IPS-18a (cell line): ENCODE measurements at regions not wholly inside any gene's neighbourhood (a gene's known extent, or its start where the extent isn't known, plus 50 kb on each side); places are given as distances from the start of the nearest gene placed in this dataset.

Experiments
- H3K27ac ChIP-seq: one replicate; pipeline ENCODE4 v1.5.1; 2013; ENCODE audit warnings: low read length
- H3K27me3 ChIP-seq: one replicate; pipeline ENCODE4 v1.6.1; 2013; ENCODE audit warnings: mild to moderate bottlenecking, low read length; ENCODE audit not compliant: control insufficient read depth, insufficient read depth
- H3K36me3 ChIP-seq: one replicate; pipeline ENCODE4 v1.6.1; 2013; ENCODE audit warnings: low read depth, low read length; ENCODE audit not compliant: control insufficient read depth
- H3K4me1 ChIP-seq: one replicate; pipeline ENCODE4 v1.6.1; 2013; ENCODE audit warnings: low read depth, low read length; ENCODE audit not compliant: control insufficient read depth
- H3K4me3 ChIP-seq: one replicate; pipeline ENCODE4 v1.5.1; 2013; ENCODE audit warnings: low read length
- H3K9ac ChIP-seq: one replicate; pipeline ENCODE4 v1.6.1; 2013; ENCODE audit warnings: mild to moderate bottlenecking, low read length, moderate library complexity
- H3K9me3 ChIP-seq: one replicate; pipeline ENCODE4 v1.6.1; 2013; ENCODE audit warnings: low read depth, low read length; ENCODE audit not compliant: control insufficient read depth

- Histone ChIP-seq H3K27ac (no peak overlapping the region), H3K27me3 (no peaks in the 10 kb centered on the region), H3K9ac (no peak overlapping the region), H3K36me3 (no peaks in the 10 kb centered on the region), H3K4me1 (no peaks in the 10 kb centered on the region), H3K9me3 (no peaks in the 10 kb centered on the region), H3K4me3 (no peak overlapping the region)
Observed at GRCh38 chr6:79431537-79431933, 105.7 kb downstream of the LCA5 start.

- H3K27ac ChIP-seq, result no peak overlapping the region
- H3K27me3 ChIP-seq, result no peaks in the 10 kb centered on the region
- H3K9me3 ChIP-seq, result no peaks in the 10 kb centered on the region
- no peaks in the 10 kb centered on the region for H3K4me1 ChIP-seq
- H3K4me3 ChIP-seq, result no peak overlapping the region
- no peaks in the 10 kb centered on the region for H3K36me3 ChIP-seq
- H3K9ac ChIP-seq, result no peak overlapping the region
Observed at GRCh38 chr6:79430913-79431536, 106.2 kb downstream of the LCA5 start.

DNA sequence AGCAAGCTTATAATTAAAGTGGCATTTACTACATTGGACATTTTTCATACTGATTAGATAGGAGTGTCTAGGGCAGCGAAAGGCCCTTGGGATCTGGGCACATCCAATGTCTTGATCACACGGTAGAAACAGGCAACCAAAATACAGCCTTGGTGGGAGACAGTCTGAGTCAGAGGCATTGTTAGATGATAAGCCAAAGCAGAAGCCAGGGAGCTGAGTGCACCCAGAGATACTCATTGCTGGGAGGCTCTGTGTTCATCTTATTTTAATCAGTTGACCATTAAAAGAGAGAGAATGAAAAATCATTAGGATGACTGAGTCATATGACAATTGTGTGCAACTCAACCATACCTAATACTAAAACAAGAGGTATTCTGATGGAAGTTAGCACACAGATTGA is 109.5 kb downstream of the LCA5 start:
- Histone ChIP-seq H3K27me3 (no peaks in the 10 kb centered on the region), H3K4me1 (no peaks in the 10 kb centered on the region), H3K4me3 (no peak overlapping the region), H3K27ac (no peak overlapping the region), H3K9ac (no peak overlapping the region), H3K9me3 (no peaks in the 10 kb centered on the region), H3K36me3 (no peaks in the 10 kb centered on the region)

DNA sequence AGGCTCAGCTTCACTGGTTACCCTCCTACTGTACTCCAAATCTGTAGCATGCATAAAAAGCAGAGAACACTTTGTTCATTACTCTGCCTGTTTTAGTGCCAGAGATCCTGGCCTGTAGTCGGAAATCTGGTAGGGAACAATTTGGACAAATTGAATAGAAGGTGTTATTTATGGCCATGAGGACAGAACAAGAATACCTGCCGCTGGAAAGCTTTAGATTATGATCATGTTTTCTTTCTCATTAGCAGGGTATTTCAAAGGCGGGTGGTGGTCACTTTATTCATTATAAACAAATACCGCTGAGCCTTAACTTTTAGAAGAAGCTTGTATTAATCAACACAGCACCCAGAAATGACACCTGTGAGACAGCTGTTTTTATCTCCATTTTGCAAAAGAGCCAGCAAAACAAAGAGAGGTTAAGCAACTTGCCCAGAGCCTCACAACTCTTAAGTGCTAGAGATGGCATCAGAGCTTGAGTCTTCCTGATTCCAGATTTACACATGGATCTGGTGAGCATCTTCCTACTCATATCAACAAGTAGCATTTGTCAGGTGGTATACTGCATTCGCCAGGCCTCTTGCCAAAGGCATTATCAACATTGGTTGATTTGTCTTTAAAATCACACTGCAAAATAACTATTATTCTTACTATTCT is 110.5 kb downstream of the LCA5 start:
- H3K9ac ChIP-seq, result no peak overlapping the region
- H3K4me1 ChIP-seq, result no peaks in the 10 kb centered on the region
- H3K4me3 ChIP-seq, result no peak overlapping the region
- H3K27ac ChIP-seq, result no peak overlapping the region
- no peaks in the 10 kb centered on the region for H3K27me3 ChIP-seq
- H3K36me3 ChIP-seq, result no peaks in the 10 kb centered on the region
- no peaks in the 10 kb centered on the region for H3K9me3 ChIP-seq

GRCh38 chr6:79425589-79426311 is 111.5 kb downstream of the LCA5 start:
- no peaks in the 10 kb centered on the region for H3K36me3 ChIP-seq
- no peak overlapping the region for H3K4me3 ChIP-seq
- H3K27ac ChIP-seq, result no peak overlapping the region
- H3K4me1 ChIP-seq, result no peaks in the 10 kb centered on the region
- no peak overlapping the region for H3K9ac ChIP-seq
- no peaks in the 10 kb centered on the region for H3K27me3 ChIP-seq
- H3K9me3 ChIP-seq, result no peaks in the 10 kb centered on the region

DNA sequence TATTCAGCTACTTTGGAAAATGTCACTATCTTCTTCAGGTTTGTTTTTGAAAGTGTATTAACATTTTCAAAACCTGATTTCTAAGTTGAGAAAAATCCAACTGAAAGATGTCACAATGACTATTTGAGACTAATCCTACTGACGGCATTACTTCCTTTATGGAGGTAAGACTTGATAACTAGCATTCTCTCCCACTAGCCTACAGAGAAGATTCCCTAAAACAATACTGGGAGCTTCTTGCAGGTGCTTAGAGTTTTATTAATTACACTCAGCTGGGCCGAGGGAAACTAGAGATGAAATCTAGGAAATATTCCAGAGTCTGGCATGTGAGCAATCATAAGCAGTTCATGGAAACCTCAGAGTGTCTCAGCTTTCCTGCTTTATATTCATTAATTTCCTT is 114.0 kb downstream of the LCA5 start:
- H3K9me3 ChIP-seq, result no peaks in the 10 kb centered on the region
- no peak overlapping the region for H3K9ac ChIP-seq
- H3K4me3 ChIP-seq, result no peak overlapping the region
- no peaks in the 10 kb centered on the region for H3K36me3 ChIP-seq
- H3K27ac ChIP-seq, result no peak overlapping the region
- H3K4me1 ChIP-seq, result no peaks in the 10 kb centered on the region
- H3K27me3 ChIP-seq, result no peaks in the 10 kb centered on the region

- Histone ChIP-seq H3K9ac (no peak overlapping the region), H3K27me3 (no peaks in the 10 kb centered on the region), H3K9me3 (no peaks in the 10 kb centered on the region), H3K36me3 (no peaks in the 10 kb centered on the region), H3K4me3 (no peak overlapping the region), H3K4me1 (no peaks in the 10 kb centered on the region), H3K27ac (no peak overlapping the region)
Observed at GRCh38 chr6:79422666-79423065, 114.6 kb downstream of the LCA5 start.

- no peaks in the 10 kb centered on the region for H3K9me3 ChIP-seq
- no peak overlapping the region for H3K27ac ChIP-seq
- H3K4me1 ChIP-seq, result no peaks in the 10 kb centered on the region
- no peak overlapping the region for H3K4me3 ChIP-seq
- H3K27me3 ChIP-seq, result no peaks in the 10 kb centered on the region
- H3K9ac ChIP-seq, result no peak overlapping the region
- H3K36me3 ChIP-seq, result no peaks in the 10 kb centered on the region
Observed at GRCh38 chr6:79421707-79422484, 115.3 kb downstream of the LCA5 start.

DNA sequence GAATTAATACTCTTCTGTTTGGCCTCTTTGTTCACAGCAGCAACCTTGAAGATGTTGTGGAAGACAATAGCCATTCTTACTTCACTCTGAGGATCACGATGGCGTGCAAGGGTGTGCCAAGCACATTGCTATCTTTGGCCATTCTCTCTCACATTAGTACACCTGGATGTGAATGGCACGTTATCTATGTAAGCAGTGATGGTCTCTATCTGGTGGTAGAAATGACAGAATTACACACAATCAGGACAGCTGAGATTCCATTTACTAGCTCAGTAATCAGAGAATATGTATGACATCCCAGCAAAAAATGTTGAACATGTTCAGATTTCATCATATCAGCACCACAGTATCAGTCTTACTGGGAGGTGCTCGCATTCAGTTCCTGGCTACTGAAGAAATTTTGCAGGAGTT is 116.2 kb downstream of the LCA5 start:
- no peaks in the 10 kb centered on the region for H3K4me1 ChIP-seq
- no peak overlapping the region for H3K27ac ChIP-seq
- H3K4me3 ChIP-seq, result no peak overlapping the region

GRCh38 chr6:79420054-79420453 is 117.2 kb downstream of the LCA5 start:
- no peaks in the 10 kb centered on the region for H3K36me3 ChIP-seq
- no peaks in the 10 kb centered on the region for H3K9me3 ChIP-seq
- no peak overlapping the region for H3K9ac ChIP-seq
- no peaks in the 10 kb centered on the region for H3K4me1 ChIP-seq
- no peak overlapping the region for H3K4me3 ChIP-seq
- H3K27ac ChIP-seq, result no peak overlapping the region
- no peaks in the 10 kb centered on the region for H3K27me3 ChIP-seq

More for the DNA sequence above, 116.2 kb downstream of the LCA5 start:
- H3K27me3 ChIP-seq, result no peaks in the 10 kb centered on the region
- no peaks in the 10 kb centered on the region for H3K36me3 ChIP-seq
- H3K9ac ChIP-seq, result no peak overlapping the region
- no peaks in the 10 kb centered on the region for H3K9me3 ChIP-seq

DNA sequence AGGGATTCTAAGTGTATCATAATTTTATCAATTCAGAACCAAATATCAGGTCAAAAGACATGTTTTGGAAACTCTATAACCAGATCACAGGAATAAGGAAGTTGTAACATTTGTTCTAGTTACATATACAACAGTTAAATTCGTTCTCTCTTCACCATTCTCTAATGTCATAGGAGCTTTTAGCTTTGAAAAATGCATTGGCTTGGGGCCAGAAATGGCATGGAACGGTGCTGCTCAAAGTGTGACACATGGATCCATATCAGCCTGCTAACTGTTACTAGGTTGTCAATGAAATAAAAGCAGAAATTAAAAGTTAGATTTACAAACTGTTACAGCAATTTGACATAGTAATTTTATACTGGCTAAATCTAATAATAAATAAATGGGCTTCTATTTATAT is 120.3 kb downstream of the LCA5 start:
- Histone ChIP-seq H3K4me3 (no peak overlapping the region), H3K36me3 (no peaks in the 10 kb centered on the region), H3K9me3 (no peaks in the 10 kb centered on the region), H3K4me1 (peaks cover 15% of the 10 kb centered on the region), H3K27ac (no peak overlapping the region), H3K9ac (no peak overlapping the region), H3K27me3 (no peaks in the 10 kb centered on the region)
